ENCODE measurements at regions not wholly inside any gene's neighbourhood (a gene's known extent, or its start where the extent isn't known, plus 50 kb on each side); places are given as distances from the start of the nearest gene placed in this dataset.
"Not testable (repeated sequence)": the region's sequence is repeated elsewhere in the genome, so short reads cannot be mapped to it uniquely, and the experiment has no call there.

DNA sequence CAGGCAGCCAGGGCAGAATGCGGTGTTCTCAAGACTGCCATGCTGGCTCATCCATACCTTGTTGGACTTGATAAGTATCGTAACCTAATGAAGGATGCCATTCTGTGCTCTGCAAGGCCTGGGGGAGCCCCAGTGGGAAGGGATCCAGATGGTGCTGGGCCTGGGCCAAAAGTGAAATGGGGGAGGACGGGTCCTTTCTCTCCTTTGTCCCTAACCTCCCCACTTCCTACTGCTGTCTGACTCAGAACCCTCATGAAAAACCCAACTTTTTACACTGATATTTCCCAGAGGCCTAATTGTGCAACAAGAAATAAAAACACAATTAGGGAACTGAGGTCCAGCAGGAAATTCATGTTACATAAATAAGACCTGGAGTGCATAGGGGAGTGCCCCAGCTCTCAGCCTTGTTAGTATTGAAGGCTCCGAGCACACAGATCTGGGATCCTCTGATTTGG is 193.7 kb upstream of the SVIL start:
- DNase-seq (ENCODE audit: low read depth) = no peak

DNA sequence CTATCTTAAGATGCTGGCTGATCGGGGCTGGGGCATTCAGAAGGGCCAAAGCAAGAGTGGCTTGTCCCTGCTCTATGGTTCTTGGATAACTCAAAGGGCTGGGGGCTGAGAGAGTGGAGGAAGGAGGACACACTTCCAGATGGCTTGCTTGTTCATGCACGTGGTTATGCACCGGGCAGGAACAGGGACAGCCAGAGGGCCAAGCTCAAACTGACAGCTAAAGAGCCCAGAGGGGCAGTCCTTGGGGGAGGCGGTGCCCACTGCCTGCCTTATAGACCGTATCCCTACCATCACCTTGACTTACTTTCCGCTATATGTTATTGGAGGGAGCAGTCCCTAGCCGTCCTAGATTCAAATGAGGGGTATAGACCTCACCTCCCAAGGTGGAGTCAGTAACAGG is 192.7 kb upstream of the SVIL start:
- no peak for DNase-seq (ENCODE audit: low read depth)

DNA sequence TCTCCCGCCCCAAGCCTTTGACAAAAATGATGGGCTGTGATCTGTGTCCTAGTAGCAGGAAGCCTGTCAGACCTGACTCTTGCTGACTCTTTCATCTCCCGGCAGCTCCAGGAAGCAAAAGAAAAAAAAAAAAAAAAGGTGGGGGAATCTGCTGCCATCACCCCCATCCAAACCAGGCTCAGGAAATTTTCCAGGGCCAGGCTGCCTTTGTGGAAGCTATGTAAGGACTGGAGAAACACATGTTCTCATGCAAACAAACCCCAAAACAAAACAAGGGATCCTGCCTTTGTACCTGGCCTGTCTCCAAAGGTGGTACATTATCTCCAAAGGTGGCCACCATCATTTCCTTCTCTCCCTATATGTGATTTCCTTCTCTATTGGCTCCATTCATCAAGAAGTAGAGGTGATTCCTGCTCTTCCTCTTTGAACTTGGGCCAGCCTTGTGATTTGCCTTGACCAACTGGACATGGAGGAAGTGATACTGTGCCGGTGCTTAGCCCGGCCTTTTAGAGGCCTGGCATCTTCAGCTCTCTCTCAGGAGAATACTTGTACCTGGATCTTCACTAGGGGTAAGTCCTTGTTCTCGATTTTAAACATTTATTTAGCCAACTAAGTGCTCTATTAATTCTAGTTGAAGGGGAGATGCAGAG is 192.2 kb upstream of the SVIL start:
- no peak for DNase-seq (ENCODE audit: low read depth)

DNA sequence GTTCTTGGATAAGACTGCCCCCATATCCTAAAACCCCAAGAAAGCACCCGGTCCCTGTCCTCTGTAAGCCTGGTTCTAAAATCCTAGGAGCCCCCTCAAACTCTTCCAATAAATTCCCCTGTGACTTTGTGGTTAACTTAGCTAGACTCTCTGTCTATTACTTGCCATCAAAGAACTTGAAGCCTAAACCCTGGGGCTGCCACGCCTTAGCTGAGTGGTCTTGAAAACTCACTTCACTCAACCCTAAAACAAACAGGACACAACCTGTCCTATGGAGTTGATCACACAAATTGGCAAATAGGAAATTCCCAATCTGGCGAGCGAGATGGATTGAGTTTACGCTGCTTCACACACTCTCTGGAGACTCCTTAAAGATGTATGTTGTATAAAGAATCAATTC is 191.4 kb upstream of the SVIL start:
- DNase-seq (ENCODE audit: low read depth) = no peak

DNA sequence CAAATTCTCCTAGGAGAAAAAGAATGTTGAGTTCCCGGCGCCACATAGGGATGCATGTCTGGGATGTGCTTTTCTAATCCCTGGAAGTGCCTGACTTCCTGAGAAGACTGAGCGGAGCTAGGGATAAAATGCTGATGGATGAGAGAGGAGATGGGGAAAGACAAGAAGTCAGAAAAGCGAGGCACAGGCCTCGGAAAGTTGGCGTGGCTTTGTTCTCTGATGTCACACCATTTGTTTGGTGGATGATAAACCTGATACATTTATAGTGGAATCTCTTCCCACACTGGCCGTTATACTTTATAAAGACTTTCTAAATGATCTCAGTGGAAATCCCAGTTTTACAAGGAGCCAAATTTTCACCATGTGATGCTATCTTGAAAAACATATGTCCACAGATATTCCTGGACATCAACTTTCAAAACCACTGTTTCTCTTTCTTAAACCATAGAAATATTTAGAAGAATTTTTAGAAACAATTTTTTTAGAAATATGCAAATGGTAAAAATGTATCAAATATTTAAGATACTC is 188.8 kb upstream of the SVIL start:
- no peak for DNase-seq (ENCODE audit: low read depth)

DNA sequence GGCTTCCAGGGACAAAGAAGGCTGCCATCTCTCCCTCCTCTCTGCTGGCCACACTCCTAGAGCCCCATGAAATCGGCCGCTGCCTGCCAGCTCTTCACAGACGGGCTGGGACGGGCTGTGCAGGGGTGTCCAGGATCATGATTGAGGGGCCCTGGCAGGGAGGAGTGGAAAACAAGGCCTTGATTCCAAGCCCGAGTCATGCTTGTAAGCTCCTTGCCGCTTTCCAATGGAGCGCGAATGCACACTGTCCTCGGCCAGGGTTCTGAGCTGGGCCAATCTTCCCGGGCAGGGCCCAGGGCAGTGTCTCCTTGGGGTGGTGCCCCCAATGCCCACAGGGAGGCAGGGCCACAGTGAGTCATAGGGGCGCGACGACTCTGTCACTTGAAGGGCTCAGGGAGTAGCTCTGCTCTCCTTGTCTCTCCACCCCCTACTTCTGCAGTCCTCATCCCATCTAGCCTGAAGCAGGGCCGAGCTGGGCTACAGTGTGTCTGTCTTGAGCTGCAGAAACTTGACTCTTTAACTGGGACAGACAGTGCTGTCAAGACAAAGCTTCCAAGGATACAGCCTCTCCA is 186.2 kb upstream of the SVIL start:
- DNase-seq (ENCODE audit: low read depth) = no peak

DNA sequence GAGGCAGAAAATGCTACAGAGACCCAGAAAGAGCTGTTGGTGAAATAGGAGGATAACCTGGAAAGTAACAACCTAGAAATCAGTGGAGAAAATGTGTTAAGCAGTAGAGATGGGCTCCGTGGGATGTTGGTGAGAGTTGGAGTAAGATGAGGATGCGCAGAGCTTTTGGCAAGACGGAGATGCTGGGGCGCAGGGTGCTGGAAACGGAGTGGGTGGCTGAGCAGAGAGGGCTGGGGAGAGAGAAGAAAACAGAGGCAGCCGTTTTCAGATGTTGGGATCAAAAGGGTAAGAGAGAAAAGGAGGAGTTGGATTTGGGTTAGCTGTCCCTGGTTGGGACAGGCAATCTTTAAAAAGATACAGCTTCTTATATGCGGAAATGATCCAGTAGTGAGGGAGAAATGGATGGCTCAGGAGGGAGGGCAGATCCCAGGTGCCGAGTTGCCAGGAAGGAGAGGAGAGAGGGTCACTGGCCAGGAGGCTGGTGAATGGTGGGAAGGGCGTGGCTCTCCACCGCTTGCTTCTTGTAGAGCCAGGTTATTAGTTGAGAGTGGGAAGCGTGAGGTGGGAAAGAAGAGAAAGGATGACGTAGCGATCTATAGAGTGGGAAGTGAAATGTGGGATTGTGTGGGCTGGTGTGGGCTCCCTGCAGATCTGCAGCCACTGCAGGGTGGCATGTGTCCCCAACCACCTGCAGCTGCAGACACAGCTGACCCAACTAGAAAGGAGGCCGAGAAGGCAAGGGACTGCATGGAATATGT is 182.2 kb upstream of the SVIL start:
- DNase-seq (ENCODE audit: low read depth) = no peak

DNA sequence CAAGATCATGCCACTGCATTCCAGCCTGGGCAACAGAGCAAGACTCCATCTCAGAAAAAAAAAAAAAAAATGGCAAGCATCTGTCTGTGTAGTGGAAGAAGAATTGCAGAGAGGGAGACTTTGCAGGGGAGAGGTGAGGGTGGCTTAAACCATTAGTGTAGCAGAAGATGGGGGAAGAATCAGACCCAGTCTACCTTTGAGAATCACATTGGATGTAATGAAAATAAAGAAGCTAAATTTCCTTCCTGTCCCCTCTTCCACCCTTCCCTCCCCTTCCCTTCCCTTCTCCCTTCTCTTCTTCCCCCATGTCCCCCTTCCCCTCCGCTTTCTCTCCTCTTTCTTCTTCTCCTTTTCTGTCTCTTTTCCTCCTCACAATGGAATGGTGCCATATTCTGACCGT is 180.8 kb upstream of the SVIL start:
- no peak for DNase-seq (ENCODE audit: low read depth)

DNA sequence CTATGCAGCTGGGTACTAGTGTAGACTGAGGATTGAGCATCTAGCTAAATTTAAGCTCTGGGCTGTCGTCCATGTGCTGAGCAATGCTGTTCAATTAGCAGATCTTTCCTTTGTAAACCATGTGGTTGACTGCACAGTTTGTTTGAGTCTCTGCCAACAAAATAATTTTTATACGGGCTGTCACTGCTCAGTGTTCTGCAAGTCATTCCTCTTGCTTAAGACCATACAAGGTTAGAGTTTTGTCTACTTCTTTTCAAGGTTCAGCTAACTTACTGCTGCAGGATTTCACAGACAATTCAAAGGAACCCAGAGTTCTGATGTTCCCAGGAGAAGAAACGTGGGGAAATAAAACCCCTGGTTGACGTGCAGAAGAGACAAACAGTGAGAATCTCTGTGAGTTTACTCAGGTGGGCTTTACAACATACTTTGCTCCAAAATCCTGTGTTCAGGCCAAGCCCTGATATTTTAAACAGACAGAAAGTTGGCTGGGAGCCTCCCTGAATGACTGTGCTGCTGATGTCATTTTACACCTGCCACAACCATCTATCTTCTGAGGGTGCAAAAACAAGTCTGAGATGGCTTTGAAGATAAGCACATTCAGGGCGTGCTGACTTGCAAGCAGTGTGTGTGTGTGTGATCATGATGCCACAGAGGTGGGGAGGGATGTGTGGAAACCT is 177.1 kb upstream of the SVIL start:
- peak; percentile 91 for DNase-seq (ENCODE audit: low read depth)

DNA sequence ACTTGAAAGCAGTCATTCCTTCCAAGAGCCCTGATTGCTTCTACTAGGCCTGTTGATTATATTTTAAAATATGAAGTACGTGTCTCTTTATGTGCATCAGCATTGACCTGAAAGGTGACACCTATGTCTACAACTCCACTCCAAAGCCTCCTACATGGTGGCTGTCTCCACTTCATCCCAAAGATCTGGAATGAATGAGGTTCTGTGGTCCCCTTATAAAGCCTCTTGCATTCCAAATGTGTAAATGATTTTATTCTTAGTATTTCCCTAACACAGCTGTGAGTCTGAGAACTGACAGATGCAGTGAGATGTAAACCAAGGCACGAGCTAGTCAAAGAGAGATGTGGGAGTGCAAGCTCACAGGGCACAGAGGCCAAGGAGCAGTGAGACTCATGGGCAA is 176.0 kb upstream of the SVIL start:
- DNase-seq (ENCODE audit: low read depth) = no peak

DNA sequence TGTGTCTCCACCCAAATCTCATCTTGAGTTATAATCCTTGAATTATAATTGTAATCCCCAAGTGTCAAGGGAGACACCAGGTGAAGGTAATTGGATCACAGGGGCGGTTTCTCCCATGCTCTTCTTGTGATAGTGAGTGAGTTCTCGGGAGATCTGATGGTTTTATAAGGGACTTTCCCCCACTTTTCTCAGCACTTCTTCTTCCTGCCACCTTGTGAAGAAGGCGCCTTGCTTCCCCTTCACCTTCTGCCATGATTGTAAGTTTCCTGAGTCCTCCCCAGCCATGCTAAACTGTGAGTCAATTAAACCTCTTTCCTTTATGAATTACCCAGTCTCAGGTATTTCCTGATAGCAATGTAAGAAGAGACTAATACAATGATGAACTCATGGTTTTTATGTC is 175.5 kb upstream of the SVIL start:
- not testable (repeated sequence) for DNase-seq (ENCODE audit: low read depth)

DNA sequence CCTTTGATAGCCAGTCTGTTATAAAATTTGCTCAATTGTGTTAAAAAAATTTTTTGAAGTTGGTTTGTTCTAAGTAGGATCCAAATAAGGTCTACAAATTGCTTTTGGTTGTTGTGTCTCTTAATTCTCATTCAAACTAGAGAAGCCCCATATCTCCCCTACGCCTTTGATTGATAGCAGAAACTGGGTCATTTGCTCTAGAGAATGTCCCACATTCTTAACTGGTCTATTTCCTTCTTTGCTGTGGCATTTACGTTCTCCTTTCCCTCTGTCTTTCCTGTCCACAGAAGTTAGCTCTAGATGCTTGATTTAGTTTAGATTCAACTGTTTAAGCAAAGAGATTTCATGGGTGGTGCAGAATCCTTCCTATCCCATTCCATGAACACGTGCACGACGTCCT is 174.6 kb upstream of the SVIL start:
- DNase-seq (ENCODE audit: low read depth) = no peak

DNA sequence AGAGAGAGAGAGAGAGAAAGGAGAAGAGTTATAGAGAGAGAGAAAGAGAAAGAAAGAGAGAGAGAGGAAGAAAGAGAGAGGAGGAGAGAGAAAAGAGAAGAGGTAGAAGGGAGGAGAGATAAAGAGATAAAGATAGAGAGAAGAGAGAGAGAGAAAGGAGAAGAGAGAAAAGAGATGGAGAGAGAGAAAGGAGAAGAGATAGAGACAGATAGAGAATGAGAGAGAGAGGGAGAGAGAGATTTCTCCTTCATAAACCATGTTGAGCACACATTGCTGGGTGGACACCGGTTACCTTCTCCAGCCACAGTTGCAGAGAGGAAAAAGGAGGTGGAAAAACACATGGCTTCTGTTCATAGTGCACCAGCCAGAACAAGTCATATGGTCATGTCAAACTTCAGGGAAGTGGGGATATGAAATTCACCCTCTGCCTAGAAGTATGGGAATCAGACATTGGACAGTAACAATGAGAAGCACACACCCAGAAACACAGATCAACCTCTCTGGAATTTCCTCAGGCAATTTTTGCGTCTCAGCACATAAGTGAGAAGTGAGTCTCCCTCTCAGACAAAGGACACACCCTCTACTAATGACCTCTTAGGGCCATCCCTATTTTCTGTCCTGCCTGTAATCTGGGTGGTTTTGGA is 172.5 kb upstream of the SVIL start:
- no peak for DNase-seq (ENCODE audit: low read depth)

DNA sequence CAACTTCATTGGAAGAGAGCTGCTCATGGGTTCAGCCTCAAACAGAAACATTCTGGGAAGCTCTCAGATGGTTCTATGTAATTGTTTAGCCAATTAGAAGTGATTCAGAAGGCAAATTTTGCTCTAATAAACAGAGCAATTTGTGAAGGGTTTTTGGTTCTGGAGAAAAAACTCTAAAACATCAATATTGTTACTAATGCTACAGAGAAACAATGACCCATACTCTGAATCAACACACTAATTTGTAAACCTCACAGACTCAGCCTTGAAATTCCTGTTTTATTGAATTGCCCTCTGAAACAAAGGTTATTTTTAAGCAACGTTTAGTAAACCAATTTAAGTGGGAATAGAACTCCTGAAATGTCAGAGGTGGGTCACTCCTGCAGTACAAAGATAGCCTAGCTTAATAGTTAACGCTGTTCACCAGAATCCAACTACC is 171.6 kb upstream of the SVIL start:
- no peak for DNase-seq (ENCODE audit: low read depth)

DNA sequence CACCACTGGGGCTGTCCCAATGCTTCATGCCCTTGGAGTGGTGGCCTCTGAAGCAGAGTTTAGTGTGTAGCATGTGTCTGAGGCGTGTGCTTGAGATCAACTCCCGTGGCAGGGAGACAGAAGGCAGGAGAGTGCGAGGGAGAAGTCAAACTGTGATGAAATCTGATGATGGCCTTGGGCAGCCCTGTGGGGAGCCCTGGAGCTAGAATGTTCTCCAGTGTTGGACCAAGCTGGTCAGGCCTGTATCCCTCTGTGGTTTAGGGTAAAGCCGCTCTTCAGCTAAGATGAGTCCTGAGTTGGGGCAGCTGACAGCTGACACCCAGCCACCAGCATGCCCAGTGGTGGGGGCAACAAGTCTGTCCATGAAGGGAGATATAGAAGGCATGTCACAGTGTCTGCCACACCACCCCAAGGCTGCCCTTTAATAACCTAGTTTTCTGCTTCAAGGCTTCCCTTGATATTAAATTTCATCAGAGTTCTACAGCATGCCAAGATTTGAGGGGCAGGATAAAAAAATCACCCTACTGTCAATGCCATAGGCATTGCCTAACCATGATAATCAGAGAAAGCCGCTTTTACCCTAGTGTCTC is 170.5 kb upstream of the SVIL start:
- no peak for DNase-seq (ENCODE audit: low read depth)

DNA sequence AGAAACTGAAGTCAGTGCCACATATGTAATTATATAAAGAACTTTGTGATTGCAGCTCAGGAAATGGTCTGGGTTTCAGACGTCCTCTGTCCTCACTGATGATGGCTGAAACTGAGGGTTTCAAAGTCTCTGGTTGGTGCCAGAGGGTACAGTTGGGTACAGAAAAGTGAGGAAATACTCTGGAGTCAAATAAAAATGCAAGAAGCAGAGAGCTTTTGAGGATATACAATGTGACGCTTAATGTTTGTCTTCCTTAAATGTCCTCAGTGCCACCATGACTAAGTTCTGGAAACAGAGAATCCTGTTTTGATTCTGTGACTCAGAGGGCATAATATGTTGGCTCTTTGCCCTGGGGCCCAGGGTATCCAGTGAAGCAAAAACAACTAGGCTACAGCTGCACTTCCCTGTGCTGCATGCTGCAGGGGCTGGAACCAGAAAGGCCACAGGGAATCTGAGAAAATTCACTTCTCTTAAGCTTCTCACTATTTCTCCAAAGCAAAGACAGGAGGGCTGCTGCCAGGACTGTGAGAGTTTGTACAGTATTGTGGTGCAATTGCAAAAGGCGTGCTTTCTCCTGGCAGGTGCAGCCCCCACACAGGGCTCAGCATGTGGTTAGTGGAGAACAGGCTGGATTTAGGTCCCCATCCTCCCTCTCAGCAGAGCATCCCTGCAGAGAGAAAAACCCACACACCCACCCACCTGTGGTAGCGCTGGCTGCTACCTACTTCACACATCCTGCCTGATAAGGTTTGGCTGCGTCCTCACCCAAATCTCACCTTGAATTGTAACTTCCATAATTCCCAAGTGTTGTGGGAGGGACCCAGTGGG is 169.5 kb upstream of the SVIL start:
- DNase-seq (ENCODE audit: low read depth) = peak; percentile 71

DNA sequence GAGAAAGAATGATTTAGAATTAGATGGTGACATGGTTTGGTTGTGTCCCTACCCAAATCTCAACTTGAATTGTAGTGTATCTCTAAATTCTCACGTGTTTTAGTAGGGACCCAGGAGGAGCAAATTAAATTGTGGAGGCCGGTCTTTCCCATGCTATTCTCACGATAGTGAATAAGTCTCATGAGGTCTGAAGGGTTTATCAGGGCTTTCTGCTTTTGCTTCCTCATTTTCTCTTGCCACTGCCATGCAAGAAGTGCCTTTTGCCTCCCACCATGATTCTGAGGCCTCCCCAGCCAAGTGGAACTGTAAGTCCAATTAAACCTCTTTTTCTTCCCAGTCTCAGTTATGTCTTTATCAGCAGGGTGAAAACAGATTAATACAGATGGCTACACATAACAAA is 167.4 kb upstream of the SVIL start:
- DNase-seq (ENCODE audit: low read depth) = no peak

DNA sequence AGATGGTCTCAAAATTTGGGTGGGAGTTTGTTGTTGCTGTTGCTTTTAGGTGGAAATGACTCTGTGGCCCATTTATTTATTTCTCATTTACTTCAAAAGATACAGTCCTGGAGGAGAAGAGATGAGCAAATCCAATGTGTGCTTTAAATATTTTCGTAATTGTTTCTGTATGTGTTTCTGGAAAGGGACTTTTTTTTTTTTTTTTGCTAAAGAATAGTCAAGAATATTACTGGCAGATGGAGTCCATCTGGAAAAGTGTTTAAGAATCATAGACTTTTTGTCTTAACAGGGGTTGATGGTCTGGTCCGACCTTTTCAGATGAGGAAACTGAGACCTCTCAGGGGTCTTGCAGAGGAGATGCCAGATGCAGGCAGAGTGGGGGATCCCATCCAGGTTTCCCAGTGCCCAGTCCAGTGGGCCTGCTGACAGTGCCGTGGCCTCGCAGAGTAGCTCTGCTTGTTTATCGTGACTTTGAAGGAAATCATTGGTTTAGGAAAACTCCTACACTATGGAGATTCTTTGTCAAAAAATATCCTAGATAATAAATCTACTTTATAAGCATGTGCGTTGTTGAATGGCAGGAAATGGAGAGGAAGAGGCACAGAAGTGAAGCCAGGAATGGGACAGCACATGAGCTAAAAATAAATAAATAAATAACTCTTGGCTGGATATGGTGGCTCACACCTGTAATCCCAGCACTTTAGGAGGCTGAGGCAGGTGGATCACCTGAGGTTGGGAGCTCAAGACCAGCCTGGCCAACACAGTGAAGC is 164.3 kb upstream of the SVIL start:
- no peak for DNase-seq (ENCODE audit: low read depth)

DNA sequence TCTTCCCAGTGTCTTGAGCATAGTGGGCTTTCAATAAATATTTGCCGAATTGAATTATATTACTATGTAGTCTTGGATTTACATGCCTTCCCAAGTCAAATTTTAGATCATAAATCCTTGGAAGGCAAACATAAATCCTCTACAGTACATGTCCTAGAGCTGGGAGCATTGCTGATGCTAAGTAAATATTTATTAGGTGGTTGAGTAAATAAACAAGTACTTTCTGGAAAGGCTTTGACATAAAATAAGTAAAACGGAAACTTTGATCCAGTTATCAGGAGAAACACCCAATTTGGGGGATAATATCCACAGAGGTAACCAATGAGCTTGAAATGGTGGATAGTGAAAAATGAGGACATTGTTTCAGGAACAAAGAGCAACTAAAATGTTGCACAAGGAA is 162.8 kb upstream of the SVIL start:
- DNase-seq (ENCODE audit: low read depth) = no peak

DNA sequence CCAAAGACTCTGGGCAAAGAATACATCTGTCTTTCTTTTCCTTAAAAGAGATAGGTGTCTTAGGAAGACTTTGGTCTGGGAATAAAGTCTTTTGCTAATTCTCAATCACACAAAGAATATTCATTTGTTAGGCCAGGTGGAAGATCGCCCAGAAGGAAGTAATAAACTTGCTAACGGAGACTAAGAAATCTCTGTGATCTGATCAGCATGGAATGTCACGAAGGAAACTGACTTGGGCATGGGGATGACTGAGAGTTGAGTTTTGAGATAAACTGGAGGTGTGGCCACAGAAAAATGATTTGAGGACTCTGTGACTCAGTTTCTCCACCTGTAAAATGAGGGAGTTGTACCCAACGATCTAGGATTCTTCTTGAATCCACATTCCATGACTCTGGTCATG is 161.1 kb upstream of the SVIL start:
- no peak for DNase-seq (ENCODE audit: low read depth)
